ENCODE measurements at regions not wholly inside any gene's neighbourhood (a gene's known extent, or its start where the extent isn't known, plus 50 kb on each side); places are given as distances from the start of the nearest gene placed in this dataset.

GRCh38 chr1:229832695-229833094 is 206.6 kb downstream of the URB2 start:
- TF ChIP-seq CTCF (IDR thresholded peaks at IDR 0.05; ENCODE audit: low read depth, low read length) (no peak), MAX (IDR thresholded peaks at IDR 0.05; ENCODE audit: low read depth, low read length) (no peak), POLR2A (IDR thresholded peaks at IDR 0.05; ENCODE audit: extremely low read depth, insufficient read length) (no peak), MYC (IDR thresholded peaks at IDR 0.05; ENCODE audit: low read depth, low read length) (no peak)

Data from NB4 (cell line).